ENCODE measurements at regions not wholly inside any gene's neighbourhood (a gene's known extent, or its start where the extent isn't known, plus 50 kb on each side); places are given as distances from the start of the nearest gene placed in this dataset.
A peak's percentile ranks its signal among the peaks of the same experiment; 100 is the strongest.

DNA sequence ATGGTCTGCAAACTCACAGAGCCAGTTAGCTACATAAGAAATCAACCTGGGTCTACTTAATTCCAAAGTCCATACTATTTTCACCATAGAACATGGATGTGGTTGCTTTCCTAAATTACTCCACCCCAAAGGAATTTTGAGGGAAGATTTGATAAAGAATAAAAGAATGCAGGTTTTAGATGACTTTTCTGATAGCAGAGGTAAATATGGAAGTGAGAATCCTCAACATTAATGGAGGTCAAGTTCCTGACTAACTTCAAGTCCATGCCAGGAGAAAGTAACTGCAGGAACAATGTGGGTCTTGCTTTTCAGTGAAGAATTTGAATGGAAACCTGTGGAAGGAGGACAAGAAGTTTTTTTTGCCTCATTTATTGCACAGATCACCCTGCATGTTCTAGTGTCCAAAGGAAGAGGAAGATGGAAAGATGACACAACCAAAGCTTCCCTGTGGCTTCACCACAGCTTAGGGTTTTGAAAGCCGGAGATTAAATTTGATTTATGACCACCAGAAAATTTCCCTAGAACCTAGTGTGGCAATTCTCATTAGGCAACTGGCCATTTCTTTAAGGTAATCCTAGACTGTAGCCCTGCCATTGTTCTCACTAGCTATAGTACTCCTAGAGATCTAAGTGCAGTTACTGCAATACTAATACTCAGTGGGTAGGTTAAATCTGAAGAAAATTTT is 429.7 kb downstream of the RAP2B start:
- H3K27me3 ChIP-seq (ENCODE audit: control insufficient read depth, extremely low read depth, insufficient read depth, low read length): no peaks in the 10 kb centered on the region
- H3K9ac ChIP-seq (ENCODE audit: control insufficient read depth, extremely low read depth, insufficient read depth, low read length): no peak overlapping the region
- no peak for TF ChIP-seq EZH2 (IDR thresholded peaks at IDR 0.05; ENCODE audit: low read length)
- TF ChIP-seq, protein P1, sequence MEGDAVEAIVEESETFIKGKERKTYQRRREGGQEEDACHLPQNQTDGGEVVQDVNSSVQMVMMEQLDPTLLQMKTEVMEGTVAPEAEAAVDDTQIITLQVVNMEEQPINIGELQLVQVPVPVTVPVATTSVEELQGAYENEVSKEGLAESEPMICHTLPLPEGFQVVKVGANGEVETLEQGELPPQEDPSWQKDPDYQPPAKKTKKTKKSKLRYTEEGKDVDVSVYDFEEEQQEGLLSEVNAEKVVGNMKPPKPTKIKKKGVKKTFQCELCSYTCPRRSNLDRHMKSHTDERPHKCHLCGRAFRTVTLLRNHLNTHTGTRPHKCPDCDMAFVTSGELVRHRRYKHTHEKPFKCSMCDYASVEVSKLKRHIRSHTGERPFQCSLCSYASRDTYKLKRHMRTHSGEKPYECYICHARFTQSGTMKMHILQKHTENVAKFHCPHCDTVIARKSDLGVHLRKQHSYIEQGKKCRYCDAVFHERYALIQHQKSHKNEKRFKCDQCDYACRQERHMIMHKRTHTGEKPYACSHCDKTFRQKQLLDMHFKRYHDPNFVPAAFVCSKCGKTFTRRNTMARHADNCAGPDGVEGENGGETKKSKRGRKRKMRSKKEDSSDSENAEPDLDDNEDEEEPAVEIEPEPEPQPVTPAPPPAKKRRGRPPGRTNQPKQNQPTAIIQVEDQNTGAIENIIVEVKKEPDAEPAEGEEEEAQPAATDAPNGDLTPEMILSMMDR (optimal IDR thresholded peaks at IDR 0.05 in 1 of 3, IDR thresholded peaks at IDR 0.05 in 1 of 3, conservative IDR thresholded peaks at IDR 0.05 in 1 of 3; ENCODE audit: extremely low read depth in 1 of 3, insufficient read depth in 2 of 3, low read length in 3 of 3): no peak
- H3K4me3 ChIP-seq (ENCODE audit: control insufficient read depth in 2 of 3, extremely low read depth in 1 of 3, insufficient read depth in 2 of 3, low read depth in 1 of 3, low read length in 3 of 3): no peak overlapping the region
- H3K79me2 ChIP-seq (ENCODE audit: control insufficient read depth, insufficient read depth, low read length): no peaks in the 10 kb centered on the region
- H2AFZ ChIP-seq (ENCODE audit: control insufficient read depth, low read length): no peak overlapping the region
- no peaks in the 10 kb centered on the region for H4K20me1 ChIP-seq (ENCODE audit: control insufficient read depth, extremely low read depth, insufficient read depth, low read length)
- DNase-seq (ENCODE audit: low read depth, low spot score) (peak; percentile 1), FAIRE-seq (peak; percentile 69)
- no peaks in the 10 kb centered on the region for H3K9me1 ChIP-seq (ENCODE audit: control insufficient read depth, extremely low read depth, insufficient read depth, low read length)
- no peak overlapping the region for H3K27ac ChIP-seq (ENCODE audit: control insufficient read depth, insufficient read depth, low read length)
- no peaks in the 10 kb centered on the region for H3K9me3 ChIP-seq (ENCODE audit: control insufficient read depth, low read depth, low read length)
- no peaks in the 10 kb centered on the region for H3K36me3 ChIP-seq (ENCODE audit: control insufficient read depth in 2 of 2, extremely low read depth in 1 of 2, insufficient read depth in 2 of 2, low read length in 2 of 2)
- dilution Hi-C loops (cut with MboI; ENCODE audit: extremely low pct_ligation_motif_present, low sequenced_read_pairs): no loop called here
- no peak overlapping the region for H3K4me2 ChIP-seq (ENCODE audit: control insufficient read depth, extremely low read depth, insufficient read depth, low read depth, low read length)
- no peaks in the 10 kb centered on the region for H3K4me1 ChIP-seq (ENCODE audit: control insufficient read depth, extremely low read depth, insufficient read depth, low read length)

GRCh38 chr3:153595186-153595815 is 433.3 kb downstream of the RAP2B start:
- Histone ChIP-seq H3K4me1 (ENCODE audit: control insufficient read depth, extremely low read depth, insufficient read depth, low read length) (no peaks in the 10 kb centered on the region), H3K79me2 (ENCODE audit: control insufficient read depth, insufficient read depth, low read length) (no peaks in the 10 kb centered on the region), H2AFZ (ENCODE audit: control insufficient read depth, low read length) (no peak overlapping the region), H3K9me3 (ENCODE audit: control insufficient read depth, low read depth, low read length) (no peaks in the 10 kb centered on the region), H3K4me3 (ENCODE audit: control insufficient read depth in 2 of 3, extremely low read depth in 1 of 3, insufficient read depth in 2 of 3, low read depth in 1 of 3, low read length in 3 of 3) (no peak overlapping the region), H3K27ac (ENCODE audit: control insufficient read depth, insufficient read depth, low read length) (no peak overlapping the region), H3K4me2 (ENCODE audit: control insufficient read depth, extremely low read depth, insufficient read depth, low read depth, low read length) (no peak overlapping the region), H3K27me3 (ENCODE audit: control insufficient read depth, extremely low read depth, insufficient read depth, low read length) (no peaks in the 10 kb centered on the region), H3K9me1 (ENCODE audit: control insufficient read depth, extremely low read depth, insufficient read depth, low read length) (no peaks in the 10 kb centered on the region), H3K36me3 (ENCODE audit: control insufficient read depth in 2 of 2, extremely low read depth in 1 of 2, insufficient read depth in 2 of 2, low read length in 2 of 2) (no peaks in the 10 kb centered on the region), H4K20me1 (ENCODE audit: control insufficient read depth, extremely low read depth, insufficient read depth, low read length) (no peaks in the 10 kb centered on the region), H3K9ac (ENCODE audit: control insufficient read depth, extremely low read depth, insufficient read depth, low read length) (no peak overlapping the region)
- FAIRE-seq (peak; percentile 75), DNase-seq (ENCODE audit: low read depth, low spot score) (no peak)
- dilution Hi-C loops (cut with MboI; ENCODE audit: extremely low pct_ligation_motif_present, low sequenced_read_pairs): no loop called here
- TF ChIP-seq EZH2 (IDR thresholded peaks at IDR 0.05; ENCODE audit: low read length): no peak
- TF ChIP-seq, protein P1 (optimal IDR thresholded peaks at IDR 0.05 in 1 of 3, IDR thresholded peaks at IDR 0.05 in 1 of 3, conservative IDR thresholded peaks at IDR 0.05 in 1 of 3; ENCODE audit: extremely low read depth in 1 of 3, insufficient read depth in 2 of 3, low read length in 3 of 3): peak; percentile 59 to 82 (median 62)
